H1 (cell line): ENCODE measurements at regions not wholly inside any gene's neighbourhood (a gene's known extent, or its start where the extent isn't known, plus 50 kb on each side); places are given as distances from the start of the nearest gene placed in this dataset.

ENCODE experiments used
- CTCF ChIA-PET: fragments of 300-600 bp; sonication (Branson Sonifier 250); formaldehyde crosslinking; loops from one replicate; lab custom pipeline; 2021; ENCODE audit not compliant: partially characterized antibody; lab: Charles Lee
- POLR2A ChIA-PET: fragments of 300-600 bp; sonication (Branson Sonifier 250); formaldehyde crosslinking; loops from one replicate; lab custom pipeline; 2021; ENCODE audit warnings: inconsistent platforms; ENCODE audit not compliant: partially characterized antibody; lab: Charles Lee
- DNase-seq, 2 experiments: peaks; one replicate each; pipeline versions ENCODE4 v3.0.0 to v3.0.0-alpha.2; 2010 to 2022; ENCODE audit warnings: low spot score in 2 of 2, low read depth in 1 of 2, mixed read lengths in 1 of 2
- FAIRE-seq: peaks from 2 replicates; lab custom pipeline; 2011; peaks lifted over from hg19 to GRCh38; lab: Jason Lieb, UNC
- H2AFZ ChIP-seq: 2 replicates; pipeline ENCODE4 v1.8.1; 2012; ENCODE audit warnings: low read length, inconsistent platforms
- H2AK5ac ChIP-seq: 2 replicates; pipeline ENCODE4 v1.6.1; 2013; ENCODE audit warnings: low read depth, low read length
- H2BK120ac ChIP-seq: replicated peaks from 2 replicates; pipeline ENCODE3; 2013; ENCODE audit warnings: low read depth, low read length, inconsistent platforms
- H2BK12ac ChIP-seq: 2 replicates; pipeline ENCODE4 v1.6.1; 2013; ENCODE audit warnings: low read depth, low read length
- H2BK15ac ChIP-seq: 2 replicates; pipeline ENCODE4 v1.6.1; 2013; ENCODE audit warnings: low read length
- H2BK20ac ChIP-seq: 2 replicates; pipeline ENCODE4 v1.6.1; 2013; ENCODE audit warnings: low read length
- H2BK5ac ChIP-seq: 2 replicates; pipeline ENCODE4 v1.6.1; 2013; ENCODE audit warnings: low read depth, low read length
- H3K14ac ChIP-seq: 2 replicates; pipeline ENCODE4 v1.6.1; 2013; ENCODE audit warnings: inconsistent platforms; ENCODE audit not compliant: insufficient read length
- H3K18ac ChIP-seq: 2 replicates; pipeline ENCODE4 v1.6.1; 2013; ENCODE audit warnings: low read length; ENCODE audit errors: extremely low read depth
- H3K23ac ChIP-seq: 2 replicates; pipeline ENCODE4 v1.6.1; 2013; ENCODE audit warnings: inconsistent platforms; ENCODE audit not compliant: insufficient read length
- H3K23me2 ChIP-seq: 2 replicates; pipeline ENCODE4 v1.6.1; 2013; ENCODE audit warnings: low read depth, low read length
- H3K27ac ChIP-seq: 2 replicates; pipeline ENCODE4 v1.6.1; 2011; ENCODE audit warnings: low read depth, low read length, inconsistent platforms
- H3K27me3 ChIP-seq, 4 experiments: replicated peaks in 1 of 4; 1 replicate in 1 of 4; 2 replicates in 3 of 4; pipeline versions ENCODE4 v1.6.1 to v1.8.1; 2011 to 2013; ENCODE audit warnings: low read length in 3 of 4, mild to moderate bottlenecking in 3 of 4, inconsistent platforms in 2 of 4, mixed read lengths in 2 of 4, moderate library complexity in 1 of 4; ENCODE audit not compliant: control insufficient read depth in 3 of 4, insufficient read depth in 3 of 4; ENCODE audit errors: extremely low read depth in 1 of 4
- H3K36me3 ChIP-seq, 4 experiments: 2 replicates each; pipeline versions ENCODE4 v1.6.1 to v1.8.1; 2011 to 2013; ENCODE audit warnings: mild to moderate bottlenecking in 4 of 4, low read length in 3 of 4, moderate library complexity in 2 of 4, control low read depth in 1 of 4, inconsistent platforms in 1 of 4; ENCODE audit not compliant: insufficient read depth in 4 of 4, control insufficient read depth in 2 of 4
- H3K4ac ChIP-seq: replicated peaks from 2 replicates; pipeline ENCODE3; 2013; ENCODE audit warnings: low read length, low read depth, mixed read lengths, inconsistent platforms; ENCODE audit not compliant: insufficient read length
- H3K4me1 ChIP-seq, 4 experiments: replicated peaks in 1 of 4; 1 replicate in 1 of 4; 2 replicates in 3 of 4; pipeline versions ENCODE4 v1.6.1 to v1.8.1; 2011 to 2013; ENCODE audit warnings: low read length in 3 of 4, inconsistent platforms in 2 of 4, mixed read lengths in 1 of 4; ENCODE audit not compliant: insufficient read depth in 4 of 4, control insufficient read depth in 3 of 4
- H3K4me2 ChIP-seq, 2 experiments: 2 replicates each; pipeline versions ENCODE4 v1.6.1 to v1.8.1; 2011 to 2013; ENCODE audit warnings: low read depth in 2 of 2, low read length in 2 of 2, control low read depth in 1 of 2, inconsistent platforms in 1 of 2, mild to moderate bottlenecking in 1 of 2; ENCODE audit not compliant: insufficient read depth in 1 of 2
- H3K4me3 ChIP-seq, 4 experiments: fragments of 200-600, 300-600 bp in 1 of 4; sonication (generic), shearing (Covaris generic), sonication (Bioruptor Twin) in 1 of 4; 2 replicates each; pipeline versions ENCODE4 v1.5.1 to v1.8.1; 2011 to 2016; ENCODE audit warnings: low read length in 4 of 4, low read depth in 3 of 4, control low read depth in 2 of 4, inconsistent platforms in 2 of 4, mild to moderate bottlenecking in 2 of 4, mixed read lengths in 1 of 4, moderate library complexity in 1 of 4; ENCODE audit not compliant: insufficient read depth in 2 of 4; ENCODE audit errors: extremely low read depth in 1 of 4
- H3K56ac ChIP-seq: replicated peaks from 2 replicates; pipeline ENCODE3; 2013; ENCODE audit warnings: low read depth, mild to moderate bottlenecking, mixed read lengths, low read length, inconsistent platforms; ENCODE audit not compliant: insufficient read length
- H3K79me1 ChIP-seq: 2 replicates; pipeline ENCODE4 v1.6.1; 2013; ENCODE audit warnings: low read depth, low read length, control low read depth
- H3K79me2 ChIP-seq, 2 experiments: 2 replicates each; pipeline versions ENCODE4 v1.6.1 to v1.8.1; 2012 to 2013; ENCODE audit warnings: low read length in 2 of 2, mild to moderate bottlenecking in 2 of 2, inconsistent platforms in 1 of 2; ENCODE audit not compliant: insufficient read depth in 2 of 2, control insufficient read depth in 1 of 2
- H3K9ac ChIP-seq, 4 experiments: replicated peaks in 1 of 4; 1 replicate in 1 of 4; 2 replicates in 3 of 4; pipeline versions ENCODE4 v1.6.1 to v1.8.1; 2011 to 2013; ENCODE audit warnings: low read depth in 3 of 4, low read length in 3 of 4, control low read depth in 2 of 4, mild to moderate bottlenecking in 2 of 4, moderate library complexity in 2 of 4, inconsistent platforms in 1 of 4; ENCODE audit errors: extremely low read depth in 1 of 4
- H3K9me3 ChIP-seq, 2 experiments: 2 replicates each; pipeline versions ENCODE4 v1.6.1 to v1.8.1; 2012 to 2013; ENCODE audit warnings: mild to moderate bottlenecking in 2 of 2, moderate library complexity in 2 of 2, control low read depth in 1 of 2, inconsistent platforms in 1 of 2, low read depth in 1 of 2, low read length in 1 of 2, mixed read lengths in 1 of 2; ENCODE audit not compliant: insufficient read depth in 2 of 2
- H4K20me1 ChIP-seq, 2 experiments: replicated peaks in 1 of 2; 2 replicates each; pipeline versions ENCODE3 to v1.8.1; 2011 to 2013; ENCODE audit warnings: inconsistent platforms in 2 of 2, low read length in 2 of 2, mild to moderate bottlenecking in 1 of 2; ENCODE audit not compliant: insufficient read depth in 2 of 2, control insufficient read depth in 1 of 2
- H4K5ac ChIP-seq: 2 replicates; pipeline ENCODE4 v1.6.1; 2013; ENCODE audit warnings: low read length, low read depth, mixed read lengths, inconsistent platforms; ENCODE audit not compliant: insufficient read length
- H4K8ac ChIP-seq: 2 replicates; pipeline ENCODE4 v1.8.0; 2013; ENCODE audit warnings: mild to moderate bottlenecking, moderate library complexity, low read length, inconsistent platforms; ENCODE audit not compliant: insufficient read depth; ENCODE audit errors: extremely low read depth
- H4K91ac ChIP-seq: replicated peaks from 2 replicates; pipeline ENCODE3; 2013; ENCODE audit warnings: low read length, mixed read lengths, inconsistent platforms; ENCODE audit not compliant: insufficient read length
- GTF2F1 ChIP-seq: IDR thresholded peaks from 2 replicates; pipeline ENCODE4 v1.6.1; 2012; ENCODE audit warnings: low read depth, low read length, improper control_type of control experiment, borderline replicate concordance
- TAF1 ChIP-seq: IDR thresholded peaks from 2 replicates; pipeline ENCODE4 v1.6.1; 2011; ENCODE audit warnings: mild to moderate bottlenecking, low read depth, low read length
- WGBS, 2 experiments: shearing (Covaris generic) in 1 of 2; methylation state at CpG; one replicate each; pipeline versions ENCODE4 v1.1.6 to v1.1.7; 2013 to 2015; ENCODE audit warnings: low lambda C conversion rate in 2 of 2, mixed read lengths in 2 of 2, inconsistent platforms in 1 of 2, low coverage in 1 of 2, missing lambda C conversion rate in 1 of 2; ENCODE audit not compliant: insufficient replicate concordance in 2 of 2, insufficient coverage in 1 of 2, insufficient read length in 1 of 2; ENCODE audit errors: extremely low coverage in 1 of 2, missing lambda C conversion rate in 1 of 2; 5-methylcytosine and 5-hydroxymethylcytosine counted together
- TF ChIP-seq, protein P1 (sequence below): IDR thresholded peaks from 2 replicates; pipeline ENCODE4 v1.6.1; 2012; ENCODE audit warnings: low read length, inconsistent platforms
- TF ChIP-seq, protein P2 (sequence below), 3 experiments: IDR thresholded peaks; 1 replicate in 2 of 3; 2 replicates in 1 of 3; pipeline versions ENCODE4 v1.5.1 to v1.6.1; 2011; ENCODE audit warnings: low read length in 3 of 3, mild to moderate bottlenecking in 3 of 3, inconsistent platforms in 2 of 3, low read depth in 1 of 3, moderate library complexity in 1 of 3; ENCODE audit not compliant: insufficient read depth in 1 of 3; ENCODE audit errors: control extremely low read depth in 1 of 3

DNA sequence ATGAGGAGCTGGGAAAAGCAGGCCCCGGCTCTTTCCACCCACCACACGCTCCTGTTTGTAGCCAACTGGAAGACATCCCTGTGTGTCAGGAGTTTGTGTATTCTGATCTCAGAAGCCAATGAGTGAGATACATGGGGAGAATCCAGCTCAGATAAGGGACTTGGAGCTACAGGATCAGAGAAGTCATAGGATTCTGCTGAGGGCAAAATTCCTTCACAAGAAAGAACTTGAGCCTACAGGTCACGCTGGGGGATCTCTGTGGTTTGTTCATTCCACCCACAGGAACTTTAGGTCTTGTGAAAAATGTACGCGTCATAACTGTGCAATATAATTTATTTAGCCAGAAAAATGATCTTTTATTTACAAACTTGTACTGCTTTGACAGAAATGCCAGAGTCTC, 80.1 kb upstream of the SMIM21 start:
- Histone ChIP-seq H4K8ac (no peak overlapping the region; the same call in 1 of the 2 replicates), H2BK12ac (no peak overlapping the region), H3K79me1 (no peaks in the 10 kb centered on the region), H3K9me3 (no peaks in the 10 kb centered on the region), H4K20me1 (no peaks in the 10 kb centered on the region), H4K91ac (no peak overlapping the region), H3K79me2 (no peaks in the 10 kb centered on the region), H4K5ac (no peak overlapping the region), H2BK15ac (no peak overlapping the region), H3K4me2 (no peak overlapping the region), H3K56ac (no peak overlapping the region), H2BK20ac (no peak overlapping the region), H3K4me3 (no peak overlapping the region), H2AK5ac (no peak overlapping the region), H3K27ac (no peak overlapping the region), H3K4ac (no peak overlapping the region), H3K18ac (no peak overlapping the region), H3K4me1 (no peaks in the 10 kb centered on the region), H3K27me3 (peaks cover 0 to 1% (median 0%) of the 10 kb centered on the region in 4 experiments; a peak in 1 of 7 replicates), H3K9ac (no peak overlapping the region), H2BK120ac (no peak overlapping the region), H2BK5ac (no peak overlapping the region), H3K14ac (no peak overlapping the region), H2AFZ (no peak overlapping the region), H3K36me3 (no peaks in the 10 kb centered on the region), H3K23me2 (no peaks in the 10 kb centered on the region), H3K23ac (no peak overlapping the region)
- ChIA-PET POLR2A (no interaction called here), CTCF (no interaction called here)
- DNase-seq (no peak), FAIRE-seq (no peak)
- 93% methylated on average over 5 of the region's 5 CpGs; no CpG with 5 or more reads in 1 of the 2 experiments for WGBS, 2 experiments
- TF ChIP-seq, protein P1, sequence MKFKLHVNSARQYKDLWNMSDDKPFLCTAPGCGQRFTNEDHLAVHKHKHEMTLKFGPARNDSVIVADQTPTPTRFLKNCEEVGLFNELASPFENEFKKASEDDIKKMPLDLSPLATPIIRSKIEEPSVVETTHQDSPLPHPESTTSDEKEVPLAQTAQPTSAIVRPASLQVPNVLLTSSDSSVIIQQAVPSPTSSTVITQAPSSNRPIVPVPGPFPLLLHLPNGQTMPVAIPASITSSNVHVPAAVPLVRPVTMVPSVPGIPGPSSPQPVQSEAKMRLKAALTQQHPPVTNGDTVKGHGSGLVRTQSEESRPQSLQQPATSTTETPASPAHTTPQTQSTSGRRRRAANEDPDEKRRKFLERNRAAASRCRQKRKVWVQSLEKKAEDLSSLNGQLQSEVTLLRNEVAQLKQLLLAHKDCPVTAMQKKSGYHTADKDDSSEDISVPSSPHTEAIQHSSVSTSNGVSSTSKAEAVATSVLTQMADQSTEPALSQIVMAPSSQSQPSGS: no peak
- TF ChIP-seq GTF2F1 (no peak), TAF1 (no peak)
- TF ChIP-seq, protein P2, sequence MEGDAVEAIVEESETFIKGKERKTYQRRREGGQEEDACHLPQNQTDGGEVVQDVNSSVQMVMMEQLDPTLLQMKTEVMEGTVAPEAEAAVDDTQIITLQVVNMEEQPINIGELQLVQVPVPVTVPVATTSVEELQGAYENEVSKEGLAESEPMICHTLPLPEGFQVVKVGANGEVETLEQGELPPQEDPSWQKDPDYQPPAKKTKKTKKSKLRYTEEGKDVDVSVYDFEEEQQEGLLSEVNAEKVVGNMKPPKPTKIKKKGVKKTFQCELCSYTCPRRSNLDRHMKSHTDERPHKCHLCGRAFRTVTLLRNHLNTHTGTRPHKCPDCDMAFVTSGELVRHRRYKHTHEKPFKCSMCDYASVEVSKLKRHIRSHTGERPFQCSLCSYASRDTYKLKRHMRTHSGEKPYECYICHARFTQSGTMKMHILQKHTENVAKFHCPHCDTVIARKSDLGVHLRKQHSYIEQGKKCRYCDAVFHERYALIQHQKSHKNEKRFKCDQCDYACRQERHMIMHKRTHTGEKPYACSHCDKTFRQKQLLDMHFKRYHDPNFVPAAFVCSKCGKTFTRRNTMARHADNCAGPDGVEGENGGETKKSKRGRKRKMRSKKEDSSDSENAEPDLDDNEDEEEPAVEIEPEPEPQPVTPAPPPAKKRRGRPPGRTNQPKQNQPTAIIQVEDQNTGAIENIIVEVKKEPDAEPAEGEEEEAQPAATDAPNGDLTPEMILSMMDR (IDR thresholded peaks at IDR 0.05; ENCODE audit: control extremely low read depth in 1 of 3, insufficient read depth in 1 of 3, low read depth in 1 of 3, low read length in 3 of 3): no peak
